IMR-90 (cell line): ENCODE measurements at regions not wholly inside any gene's neighbourhood (a gene's known extent, or its start where the extent isn't known, plus 50 kb on each side); places are given as distances from the start of the nearest gene placed in this dataset.

Experiments used
- BHLHE40 ChIP-seq: fragments of 150-350 bp; IDR thresholded peaks from 2 replicates; pipeline ENCODE4 v1.6.1; 2016; ENCODE audit warnings: mild to moderate bottlenecking, low read depth, low read length
- CHD1 ChIP-seq: IDR thresholded peaks from 2 replicates; pipeline ENCODE4 v1.6.1; 2012; ENCODE audit warnings: low read depth, low read length, improper control_type of control experiment
- CTCF ChIP-seq: conservative IDR thresholded peaks from 2 replicates; pipeline ENCODE4 v1.5.1; 2012; ENCODE audit warnings: mild to moderate bottlenecking, low read depth, low read length, improper control_type of control experiment
- ELK1 ChIP-seq: fragments of 150-350 bp; IDR thresholded peaks from 2 replicates; pipeline ENCODE4 v1.6.1; 2016; ENCODE audit warnings: low read depth, mild to moderate bottlenecking, low read length, moderate library complexity, borderline replicate concordance
- FOS ChIP-seq: fragments of 150-350 bp; IDR thresholded peaks from 2 replicates; pipeline ENCODE4 v1.6.1; 2016; ENCODE audit warnings: low read depth, low read length
- MAFK ChIP-seq: IDR thresholded peaks from 2 replicates; pipeline ENCODE4 v1.6.1; 2012; ENCODE audit warnings: low read depth, low read length, improper control_type of control experiment
- MAZ ChIP-seq: IDR thresholded peaks from 2 replicates; pipeline ENCODE4 v1.6.1; 2012; ENCODE audit warnings: low read depth, mild to moderate bottlenecking, low read length, improper control_type of control experiment, moderate library complexity, borderline replicate concordance
- NFE2L2 ChIP-seq: fragments of 150-350 bp; IDR thresholded peaks from 2 replicates; pipeline ENCODE4 v1.6.1; 2016; ENCODE audit warnings: low read depth, mild to moderate bottlenecking, low read length
- POLR2A ChIP-seq: IDR thresholded peaks from 2 replicates; pipeline ENCODE4 v1.6.1; 2012; ENCODE audit warnings: mild to moderate bottlenecking, low read depth, low read length
- RAD21 ChIP-seq: IDR thresholded peaks from 2 replicates; pipeline ENCODE4 v1.6.1; 2012; ENCODE audit warnings: low read length, improper control_type of control experiment
- RFX5 ChIP-seq: IDR thresholded peaks from 2 replicates; pipeline ENCODE4 v1.8.0; 2012; ENCODE audit warnings: low read depth, mild to moderate bottlenecking, low read length, moderate library complexity
- TF ChIP-seq, protein P1 (sequence below): fragments of 150-350 bp; IDR thresholded peaks from 2 replicates; pipeline ENCODE4 v1.6.1; 2017; ENCODE audit warnings: mild to moderate bottlenecking, antibody characterized with exemption, low read length, low read depth

DNA sequence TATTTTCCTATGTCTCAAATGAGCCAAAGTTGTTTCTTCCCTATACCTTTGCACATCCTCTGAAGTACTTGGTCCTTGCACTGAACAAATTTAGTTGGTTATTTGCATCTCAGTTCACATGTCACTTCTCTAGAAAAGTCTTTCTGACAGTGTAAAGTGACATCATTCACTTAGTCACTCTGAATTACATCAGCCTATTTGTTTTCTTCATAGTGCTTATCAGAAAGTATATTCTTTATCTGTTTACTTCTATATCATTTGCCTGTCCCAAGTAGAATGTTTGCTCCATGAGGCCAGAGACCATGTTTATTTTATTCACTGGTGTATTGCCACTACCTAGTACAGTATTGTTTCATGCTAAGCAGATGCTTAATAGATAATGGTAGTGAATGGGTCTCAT, 173.7 kb downstream of the HNMT start:
- TF ChIP-seq CTCF, result no peak
- no peak for TF ChIP-seq MAZ
- no peak for TF ChIP-seq BHLHE40
- TF ChIP-seq POLR2A, result no peak
- no peak for TF ChIP-seq FOS
- TF ChIP-seq MAFK, result no peak
- no peak for TF ChIP-seq ELK1
- no peak for TF ChIP-seq RAD21
- TF ChIP-seq, protein P1, sequence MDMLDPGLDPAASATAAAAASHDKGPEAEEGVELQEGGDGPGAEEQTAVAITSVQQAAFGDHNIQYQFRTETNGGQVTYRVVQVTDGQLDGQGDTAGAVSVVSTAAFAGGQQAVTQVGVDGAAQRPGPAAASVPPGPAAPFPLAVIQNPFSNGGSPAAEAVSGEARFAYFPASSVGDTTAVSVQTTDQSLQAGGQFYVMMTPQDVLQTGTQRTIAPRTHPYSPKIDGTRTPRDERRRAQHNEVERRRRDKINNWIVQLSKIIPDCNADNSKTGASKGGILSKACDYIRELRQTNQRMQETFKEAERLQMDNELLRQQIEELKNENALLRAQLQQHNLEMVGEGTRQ, result no peak
- no peak for TF ChIP-seq CHD1
- no peak for TF ChIP-seq RFX5
- TF ChIP-seq NFE2L2, result no peak
